HG03378 (cell line): ENCODE measurements at regions not wholly inside any gene's neighbourhood (a gene's known extent, or its start where the extent isn't known, plus 50 kb on each side); places are given as distances from the start of the nearest gene placed in this dataset.
"Not testable (repeated sequence)": the region's sequence is repeated elsewhere in the genome, so short reads cannot be mapped to it uniquely, and the experiment has no call there.

Source experiments
- ATAC-seq: cut with Tn5 transposase; IDR thresholded peaks from one replicate; pipeline ENCODE4 v1.9.1; 2021; ENCODE audit warnings: mild to moderate bottlenecking, moderate library complexity; ENCODE audit not compliant: unreplicated experiment

DNA sequence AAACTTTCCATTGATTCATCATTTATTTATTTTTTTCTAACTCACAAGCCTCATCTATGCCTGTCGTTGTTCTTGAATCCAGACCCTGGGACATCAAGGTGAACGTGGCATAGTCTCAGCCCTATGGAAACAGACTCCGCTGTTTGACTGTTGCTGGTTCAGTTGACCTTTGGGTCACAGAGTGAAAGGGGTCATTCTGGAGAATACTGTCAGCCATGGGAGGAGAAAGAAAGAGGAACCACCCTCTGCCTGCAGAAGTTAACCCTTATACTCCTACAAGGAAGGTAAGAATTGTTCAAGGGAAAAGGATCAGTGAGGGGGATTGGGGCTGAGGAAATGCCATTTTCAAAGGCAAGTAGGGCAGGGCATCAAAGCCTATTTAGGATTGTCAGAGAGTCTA is 387.6 kb upstream of the MAF start:
- ATAC-seq: no peak

DNA sequence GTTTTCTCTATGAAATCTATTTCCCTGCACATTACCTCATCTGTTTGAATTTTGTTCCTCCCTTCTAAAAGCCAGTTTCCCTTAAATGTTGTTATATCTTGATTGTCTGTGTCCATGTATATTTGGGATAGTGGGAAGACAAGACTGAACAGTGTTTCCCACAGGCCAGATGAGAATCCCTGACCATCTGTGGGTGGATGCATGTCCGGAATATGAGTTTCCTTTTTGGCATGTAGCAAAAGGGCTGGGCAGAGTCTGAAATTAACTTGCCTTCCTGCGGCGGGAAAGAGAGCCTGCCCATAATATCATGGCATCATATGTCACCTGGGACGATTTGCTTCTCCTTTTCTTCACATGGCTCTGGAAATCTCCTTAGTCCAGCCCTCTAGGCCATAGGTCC is 385.8 kb upstream of the MAF start:
- ATAC-seq: no peak

DNA sequence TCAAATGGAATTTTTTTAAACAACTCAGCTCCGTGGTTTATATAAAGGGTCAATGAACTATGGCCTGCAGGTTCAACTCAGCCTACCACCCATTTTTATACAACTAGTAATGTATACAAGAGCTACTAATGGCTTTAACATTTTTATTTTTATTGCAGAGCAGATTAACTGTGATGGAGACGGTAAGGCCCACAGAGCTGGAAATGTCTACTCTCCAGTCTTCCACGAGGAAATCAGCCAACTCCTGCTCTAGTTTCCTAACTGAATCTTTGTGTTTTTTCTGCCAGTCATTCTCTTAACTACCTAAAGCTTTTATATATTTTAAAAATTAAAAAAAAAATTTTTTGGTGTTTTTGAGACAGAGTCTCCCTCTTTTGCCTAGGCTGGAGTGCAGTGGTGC is 385.1 kb upstream of the MAF start:
- ATAC-seq: no peak

DNA sequence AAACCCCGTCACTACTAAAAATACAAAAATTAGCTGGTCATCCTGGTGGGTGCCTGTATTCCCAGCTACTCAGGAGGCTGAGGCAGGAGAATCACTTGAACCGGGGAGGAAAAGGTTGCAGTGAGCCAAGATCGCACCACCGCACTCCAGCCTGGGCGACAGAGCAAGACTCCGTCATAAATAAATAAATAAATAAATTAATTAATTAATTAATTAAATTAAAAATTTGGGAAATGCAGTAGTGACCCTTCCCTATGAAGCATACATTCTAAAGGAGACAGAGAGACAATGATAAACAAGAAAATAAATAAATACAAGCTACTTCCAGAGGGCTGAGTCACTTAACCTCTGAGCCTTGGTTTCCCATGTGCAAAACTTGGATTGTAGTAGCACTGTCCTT is 383.6 kb upstream of the MAF start:
- ATAC-seq: not testable (repeated sequence)

DNA sequence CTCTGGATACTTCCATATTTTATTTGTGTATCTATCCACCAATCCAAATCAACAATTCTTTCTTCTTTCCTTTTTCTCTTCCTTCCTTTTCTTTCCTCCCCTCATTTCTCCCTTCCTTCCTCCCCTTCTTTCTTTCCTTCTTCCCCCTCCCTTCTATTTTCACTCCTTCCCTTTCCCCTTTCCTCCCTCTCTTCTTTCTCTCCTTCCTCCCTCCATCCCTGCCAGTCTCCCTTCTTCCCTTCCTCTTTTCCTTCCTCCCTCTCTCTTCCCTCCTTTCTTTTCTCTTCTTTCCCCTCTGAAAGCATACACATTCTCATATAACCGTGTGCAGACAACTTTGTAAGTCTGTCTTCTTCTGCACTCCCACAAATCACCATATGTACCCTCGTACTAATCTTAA is 382.3 kb upstream of the MAF start:
- no peak for ATAC-seq

DNA sequence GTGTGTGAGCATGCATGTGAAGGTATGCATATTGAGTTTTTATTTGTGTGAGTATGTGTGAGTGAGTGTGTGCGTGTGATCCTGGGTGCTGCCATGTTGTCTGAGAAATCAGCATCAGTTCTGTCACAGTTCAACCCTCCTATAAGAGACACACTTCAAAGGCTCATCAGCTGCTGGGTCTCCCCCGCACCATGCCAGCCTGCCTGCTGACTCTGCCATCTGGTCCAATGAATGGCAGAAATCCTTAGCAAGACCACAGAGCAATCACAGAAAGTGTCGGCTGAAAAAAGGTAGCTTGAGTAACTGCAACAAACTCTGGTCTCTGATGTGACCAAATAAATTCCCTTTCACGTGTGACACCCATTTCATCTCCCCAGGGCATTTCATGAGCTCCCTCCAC is 381.8 kb upstream of the MAF start:
- no peak for ATAC-seq

DNA sequence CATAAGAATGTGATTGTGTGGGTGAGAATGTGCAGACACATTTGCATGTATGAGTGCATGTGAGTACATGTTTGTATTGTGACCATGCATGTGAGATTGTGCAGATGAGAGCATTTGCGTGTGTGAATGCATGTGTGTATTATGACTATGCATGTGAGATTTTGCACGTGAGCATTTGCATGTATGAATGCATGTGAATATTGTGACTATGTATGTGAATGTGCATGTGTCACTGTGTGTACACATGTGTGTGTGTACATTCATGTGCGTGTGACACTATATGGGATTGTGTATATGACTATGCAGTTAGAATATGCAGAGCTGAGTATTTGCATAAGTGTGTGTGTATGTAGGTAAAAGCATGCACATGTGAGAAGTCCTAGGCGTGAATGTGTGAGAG is 381.3 kb upstream of the MAF start:
- no peak for ATAC-seq

DNA sequence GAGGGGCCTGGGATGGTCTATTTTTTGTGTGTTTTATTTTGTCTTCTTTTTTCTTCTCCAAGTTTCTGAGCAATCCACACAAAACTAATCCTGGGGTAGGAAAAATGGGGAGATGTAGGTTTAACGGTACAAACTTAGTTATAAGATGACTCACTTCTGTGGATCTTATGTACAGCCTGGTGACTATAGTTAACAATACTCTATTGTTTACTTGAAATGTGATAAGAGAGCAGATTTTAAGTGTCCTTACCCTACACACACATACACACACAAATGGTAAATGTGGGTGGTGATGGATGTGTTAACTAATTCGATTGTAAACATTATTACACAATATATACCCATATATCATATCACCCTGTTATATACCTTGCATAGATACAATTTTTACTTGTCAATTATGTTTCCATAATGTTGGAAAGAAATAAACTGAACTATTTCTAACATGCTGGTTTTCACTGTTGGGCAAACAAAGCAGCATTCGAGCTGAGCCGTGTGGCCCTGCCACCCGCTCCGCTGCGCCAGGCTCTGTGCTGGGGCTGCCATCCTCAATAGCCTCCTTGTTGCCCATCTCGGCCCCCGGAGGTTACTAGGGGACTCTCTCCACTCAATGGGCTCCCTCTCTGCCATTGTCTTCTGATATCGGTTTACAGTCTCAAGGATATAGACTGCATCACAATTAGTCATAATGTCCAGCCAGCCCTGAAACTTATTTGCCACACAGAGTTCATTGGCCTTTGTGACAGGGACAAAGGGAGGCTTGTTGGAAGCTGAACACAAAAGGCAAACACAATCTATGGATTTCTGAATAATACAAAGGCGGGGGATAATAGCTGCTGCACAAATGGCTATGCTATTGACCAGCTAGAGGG is 380.3 kb upstream of the MAF start:
- no peak for ATAC-seq

DNA sequence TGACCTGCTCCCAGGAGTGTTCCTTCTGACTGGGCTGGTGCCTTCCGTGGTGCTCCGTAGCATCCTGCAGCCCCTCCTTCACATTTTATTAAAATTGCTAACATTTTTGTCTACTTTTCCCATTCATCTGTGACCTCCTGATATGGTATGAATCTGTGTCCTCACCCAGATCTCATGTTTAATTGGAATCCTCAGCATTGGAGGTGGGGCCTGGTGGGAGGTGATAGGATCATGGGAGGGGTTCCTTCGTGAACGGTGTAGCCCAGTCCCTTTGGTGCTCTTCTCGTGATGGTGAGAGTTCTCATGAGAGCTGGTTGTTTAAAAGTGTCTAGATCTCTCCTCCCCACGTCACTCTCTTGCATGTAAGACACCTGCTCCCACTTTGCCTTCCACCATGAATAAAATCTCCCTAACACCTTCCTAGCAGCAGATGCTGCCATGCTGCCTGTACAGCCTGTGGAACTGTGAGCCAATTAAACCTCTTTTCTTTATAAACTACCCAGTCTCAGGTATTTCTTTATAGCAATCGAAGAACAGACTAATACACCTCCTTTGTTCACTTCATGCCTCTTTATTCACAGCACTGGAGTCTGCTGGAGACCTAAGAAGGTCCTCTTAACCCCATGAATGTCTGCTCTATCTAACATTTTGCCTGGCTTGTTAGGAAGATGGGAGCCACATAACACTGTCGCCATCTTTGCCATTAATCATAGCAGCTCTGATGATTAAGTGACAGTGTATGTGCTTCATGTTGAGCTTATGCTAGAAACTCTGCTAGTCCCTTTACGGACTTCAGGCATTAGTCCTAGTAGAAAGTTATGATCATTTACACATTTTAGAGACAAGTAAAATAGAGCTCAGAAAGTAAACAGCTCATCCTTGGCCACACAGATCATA is 377.7 kb upstream of the MAF start:
- no peak for ATAC-seq

DNA sequence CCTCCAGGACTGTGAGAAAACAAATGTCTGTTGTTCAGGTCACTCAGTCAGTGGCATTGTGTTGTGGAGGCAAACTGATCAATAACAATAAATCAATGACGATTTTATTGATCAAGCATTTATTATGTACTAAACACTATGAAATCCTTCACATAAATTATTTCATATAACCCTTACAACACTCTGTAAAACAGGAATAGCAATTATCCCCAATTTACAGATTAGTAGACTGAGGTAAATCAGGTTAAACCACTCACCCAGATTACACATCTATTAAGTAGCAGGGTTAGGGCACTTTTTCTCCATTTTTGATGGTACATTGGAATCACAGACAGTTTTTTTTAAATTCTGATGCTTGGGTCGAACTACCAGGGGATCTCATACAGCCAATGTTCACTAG is 372.8 kb upstream of the MAF start:
- no peak for ATAC-seq

DNA sequence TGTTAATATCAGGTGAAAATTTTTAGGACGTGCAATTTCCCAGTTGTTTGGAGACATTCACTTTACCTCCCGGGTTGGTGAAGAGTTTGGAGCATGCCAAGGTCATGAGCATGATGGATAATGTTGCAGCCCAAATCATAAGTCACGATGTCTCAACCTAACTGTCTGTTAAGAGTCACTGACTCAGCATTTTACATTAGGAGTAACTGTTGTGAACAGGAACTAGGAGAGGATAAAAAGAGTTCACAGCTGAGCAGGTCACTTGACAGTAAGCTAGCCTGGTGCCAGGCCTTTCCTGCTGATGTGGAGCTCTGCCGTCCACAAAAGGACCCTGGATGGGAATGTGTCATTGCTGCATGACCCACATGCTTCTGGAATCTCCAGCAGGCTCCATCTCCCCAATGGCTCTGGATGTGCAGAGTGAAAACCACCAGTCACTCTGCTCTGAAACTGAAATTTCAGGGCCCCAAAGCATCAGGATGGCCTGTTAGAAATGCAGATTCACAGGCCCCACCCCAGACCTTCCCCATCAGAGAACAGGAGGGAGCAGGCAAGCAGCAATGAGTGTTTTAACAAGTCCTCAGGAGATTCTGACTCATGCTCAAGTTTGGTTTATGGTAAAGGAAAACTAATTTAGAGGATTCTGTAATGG is 371.6 kb upstream of the MAF start:
- ATAC-seq: no peak

DNA sequence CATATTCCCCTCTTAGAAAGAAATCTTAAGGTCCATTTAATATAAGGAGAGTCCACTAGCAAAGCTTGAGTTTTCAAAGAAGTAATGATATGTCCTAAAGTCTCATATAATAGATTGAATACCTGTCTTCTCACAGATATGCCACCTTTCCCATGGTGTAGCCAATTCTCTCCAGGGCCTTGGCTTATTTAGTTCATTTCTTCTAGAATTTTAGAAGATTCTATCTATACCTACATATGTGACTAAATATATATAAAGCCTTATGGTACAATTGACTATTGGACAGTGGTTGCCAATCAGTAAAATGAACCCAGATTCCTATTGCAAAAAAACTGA is 370.7 kb upstream of the MAF start:
- ATAC-seq: no peak

DNA sequence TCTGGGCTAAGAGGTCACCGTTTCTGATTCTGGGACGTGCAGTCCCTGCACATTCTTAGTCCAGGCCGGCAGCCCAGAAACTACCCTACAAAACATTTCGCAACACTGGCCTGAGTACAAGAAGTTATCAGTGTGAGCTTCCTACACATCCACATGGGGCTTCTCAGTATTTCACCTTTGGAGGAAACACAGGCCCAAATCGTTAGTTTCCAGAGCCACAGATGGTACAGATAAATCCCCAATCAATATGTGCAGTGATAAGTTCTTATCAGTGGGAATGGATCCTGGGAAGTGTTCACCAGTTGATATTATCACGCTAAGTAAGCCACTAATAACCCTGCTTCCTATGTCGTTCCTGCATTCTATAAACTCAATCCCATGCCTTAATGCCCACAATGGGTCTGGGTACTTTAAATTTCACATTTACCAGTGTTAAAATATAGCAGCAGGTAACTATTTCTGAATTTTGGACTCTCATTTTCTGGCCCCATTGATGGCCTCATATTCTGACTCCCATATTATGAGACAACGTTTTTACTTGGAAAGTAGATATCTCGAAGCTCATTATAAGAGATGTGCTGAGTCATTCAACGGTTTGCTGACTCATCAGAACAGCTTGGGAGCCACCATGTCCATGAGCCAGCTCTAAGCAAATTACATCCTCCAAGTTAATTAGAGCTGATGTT is 370.2 kb upstream of the MAF start:
- ATAC-seq: no peak

DNA sequence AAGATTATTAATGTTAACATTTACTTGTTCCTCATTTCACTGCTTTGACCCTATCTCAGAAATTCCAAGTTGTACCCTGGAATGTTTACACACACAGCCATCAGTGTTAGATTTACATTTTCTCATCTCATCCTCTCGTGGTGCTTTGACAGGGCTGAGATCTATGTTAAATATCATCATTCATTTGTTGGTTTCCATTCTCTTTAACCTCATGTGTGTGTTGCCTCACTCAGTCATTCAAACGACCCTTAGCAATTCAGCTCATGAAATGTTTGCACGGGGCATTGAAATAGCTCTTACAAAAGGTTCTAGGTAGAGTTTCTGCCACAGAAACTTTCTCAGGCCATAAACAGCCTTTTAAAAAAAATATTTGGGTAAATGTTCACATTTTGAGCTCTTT is 369.6 kb upstream of the MAF start:
- no peak for ATAC-seq

DNA sequence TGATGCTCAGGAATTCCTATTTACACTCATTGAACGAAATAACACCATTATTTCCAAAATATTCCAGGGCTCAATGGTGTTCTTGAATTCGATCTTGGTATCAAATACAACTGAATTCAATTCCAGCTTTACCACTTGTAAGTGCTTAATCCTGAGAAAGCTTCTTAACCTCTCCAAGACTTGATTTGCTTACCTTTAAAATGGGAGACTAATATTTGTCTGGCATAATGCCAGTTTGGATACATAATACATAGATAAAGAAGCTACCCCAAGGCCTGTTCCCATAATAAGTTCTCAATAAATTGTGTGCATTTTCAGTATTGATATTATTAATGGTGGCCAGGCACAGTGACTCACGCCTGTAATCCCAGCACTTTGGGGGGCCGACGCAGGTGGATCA is 368.9 kb upstream of the MAF start:
- ATAC-seq: no peak

DNA sequence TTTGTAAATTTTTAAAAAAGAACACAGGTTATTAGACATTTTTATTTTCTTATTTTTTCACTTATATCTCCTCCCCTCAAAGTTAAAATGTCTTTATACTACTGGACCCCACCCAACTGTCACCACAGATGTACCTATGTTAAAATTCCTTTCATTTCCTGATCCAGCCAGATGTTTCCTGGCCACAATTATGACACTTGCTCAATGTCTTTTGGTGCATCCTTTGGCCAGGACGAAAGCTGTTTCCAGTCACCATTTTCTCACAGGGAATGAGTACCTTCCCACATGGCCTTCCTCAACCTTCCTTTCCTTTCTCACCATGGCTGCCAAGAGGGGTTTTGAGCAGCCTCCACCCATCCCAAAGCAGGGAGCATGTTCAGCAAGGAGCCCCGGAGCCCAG is 365.7 kb upstream of the MAF start:
- no peak for ATAC-seq

DNA sequence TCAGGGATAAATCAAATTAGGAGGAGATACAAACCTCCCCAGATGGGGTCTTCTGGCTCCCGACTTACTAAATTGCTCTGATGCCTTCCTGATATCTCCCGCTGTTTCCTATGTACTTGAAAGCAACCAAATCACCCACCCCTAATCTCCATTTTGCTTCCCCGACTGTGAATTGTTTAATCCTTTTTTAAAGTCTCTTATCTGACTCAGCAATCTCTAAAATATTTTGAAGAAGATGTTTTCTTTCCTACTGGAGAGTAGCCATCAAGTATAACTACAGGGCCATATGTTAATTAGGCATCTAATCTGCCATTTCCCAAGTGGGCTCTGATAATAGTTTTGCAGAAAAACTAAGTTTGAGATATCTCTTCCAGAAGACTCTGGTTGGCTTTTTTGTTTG is 365.2 kb upstream of the MAF start:
- ATAC-seq: no peak

DNA sequence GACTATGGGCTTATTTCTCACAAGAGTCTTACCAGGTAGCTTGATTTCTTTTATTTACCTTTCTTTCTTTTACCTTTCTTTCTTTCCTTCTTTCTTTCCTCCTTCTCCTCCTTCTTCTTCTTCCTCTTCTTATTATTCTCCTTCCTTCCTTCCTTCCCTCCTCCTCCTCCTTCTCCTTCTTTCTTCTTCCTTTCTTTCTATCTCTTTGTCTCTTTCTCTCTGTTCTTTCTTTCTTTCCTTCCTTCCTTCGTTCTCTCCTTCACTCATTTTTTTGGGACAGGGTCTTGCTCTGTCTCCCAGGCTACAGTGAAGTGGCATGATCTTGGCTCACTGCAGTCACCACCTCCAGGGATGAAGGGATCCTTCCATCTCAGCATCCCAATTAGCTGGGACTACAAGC is 363.6 kb upstream of the MAF start:
- ATAC-seq: no peak

DNA sequence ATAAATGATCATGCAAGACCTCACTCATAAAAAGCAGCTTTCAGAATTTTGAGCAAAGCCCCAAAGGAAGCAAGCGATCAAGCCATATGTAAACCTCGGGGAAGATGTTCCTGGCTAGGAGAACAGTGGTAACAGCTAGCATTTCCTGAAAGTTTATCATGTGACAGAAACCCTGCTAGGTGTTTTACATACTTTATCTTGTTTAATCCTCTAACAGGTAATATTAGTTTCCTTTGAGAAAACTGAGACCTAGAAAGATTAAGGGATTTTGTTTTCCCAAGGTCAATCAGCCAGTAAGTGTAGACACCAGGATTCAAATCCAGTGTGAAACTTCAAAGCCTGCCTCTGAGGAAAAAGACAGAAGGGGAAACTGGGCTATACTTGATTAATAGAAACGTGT is 362.4 kb upstream of the MAF start:
- ATAC-seq: no peak

DNA sequence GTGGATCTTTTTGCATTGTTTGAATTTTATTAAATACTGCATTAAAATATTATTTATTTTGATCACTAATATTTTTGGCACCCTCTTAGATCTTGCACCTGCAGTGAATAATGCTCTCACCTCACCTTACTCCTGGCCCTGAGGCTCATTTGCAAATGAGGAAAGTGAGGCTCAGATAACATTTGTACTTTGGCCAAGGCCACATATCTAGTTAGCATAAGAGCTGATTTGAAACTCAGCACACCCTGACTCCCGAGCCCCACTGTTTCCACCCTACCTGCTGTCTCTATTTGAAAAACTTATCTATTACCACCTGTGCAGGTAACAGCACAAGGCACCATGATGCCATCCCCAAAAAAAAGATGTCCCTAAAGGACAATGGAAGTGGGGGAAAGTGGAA is 358.7 kb upstream of the MAF start:
- no peak for ATAC-seq
